GM18505 (cell line): ENCODE measurements at regions not wholly inside any gene's neighbourhood (a gene's known extent, or its start where the extent isn't known, plus 50 kb on each side); places are given as distances from the start of the nearest gene placed in this dataset.
"Not testable (repeated sequence)": the region's sequence is repeated elsewhere in the genome, so short reads cannot be mapped to it uniquely, and the experiment has no call there.

Experiments
- ATAC-seq: cut with Tn5 transposase; IDR thresholded peaks from one replicate; pipeline ENCODE4 v1.9.1; 2021; ENCODE audit not compliant: unreplicated experiment
- POLR2A ChIP-seq: IDR thresholded peaks from 4 replicates; pipeline ENCODE4 v1.6.1; 2011; ENCODE audit warnings: borderline replicate concordance; ENCODE audit not compliant: insufficient read depth, insufficient read length; ENCODE audit errors: extremely low read depth

GRCh38 chr3:48101301-48101650 is 85.1 kb upstream of the MAP4 start:
- not testable (repeated sequence) for ATAC-seq

GRCh38 chr3:48092270-48092669 is 76.1 kb upstream of the MAP4 start:
- no peak for ATAC-seq

GRCh38 chr3:48090166-48090939 is 74.1 kb upstream of the MAP4 start:
- ATAC-seq, result no peak
- no peak for TF ChIP-seq POLR2A

More at GRCh38 chr3:48092270-48092669, 76.1 kb upstream of the MAP4 start:
- TF ChIP-seq POLR2A, result no peak

- peak; percentile 90 for TF ChIP-seq POLR2A
- ATAC-seq, result peak; percentile 92
Observed at GRCh38 chr3:48088749-48089466, 72.7 kb upstream of the MAP4 start.

GRCh38 chr3:48088056-48088748 is 72.0 kb upstream of the MAP4 start:
- TF ChIP-seq POLR2A, result no peak
- ATAC-seq, result peak; percentile 27

- no peak for TF ChIP-seq POLR2A
Observed at GRCh38 chr3:48086705-48087104, 70.5 kb upstream of the MAP4 start.

GRCh38 chr3:48084929-48085328 is 68.7 kb upstream of the MAP4 start:
- no peak for TF ChIP-seq POLR2A
- ATAC-seq, result no peak

More at GRCh38 chr3:48086705-48087104, 70.5 kb upstream of the MAP4 start:
- no peak for ATAC-seq

GRCh38 chr3:48084170-48084569 is 68.0 kb upstream of the MAP4 start:
- no peak for ATAC-seq

GRCh38 chr3:48082580-48083184 is 66.5 kb upstream of the MAP4 start:
- no peak for TF ChIP-seq POLR2A
- ATAC-seq, result no peak

More at GRCh38 chr3:48084170-48084569, 68.0 kb upstream of the MAP4 start:
- TF ChIP-seq POLR2A, result no peak

GRCh38 chr3:48077815-48078214 is 61.6 kb upstream of the MAP4 start:
- no peak for TF ChIP-seq POLR2A
- no peak for ATAC-seq

- no peak for ATAC-seq
- no peak for TF ChIP-seq POLR2A
Observed at GRCh38 chr3:48070030-48070429, 53.8 kb upstream of the MAP4 start.

GRCh38 chr3:48069339-48069738 is 53.1 kb upstream of the MAP4 start:
- ATAC-seq, result no peak

GRCh38 chr3:48068886-48069285 is 52.7 kb upstream of the MAP4 start:
- no peak for ATAC-seq
- no peak for TF ChIP-seq POLR2A

More at GRCh38 chr3:48069339-48069738, 53.1 kb upstream of the MAP4 start:
- no peak for TF ChIP-seq POLR2A

- ATAC-seq, result not testable (repeated sequence)
Observed at GRCh38 chr3:48068320-48068719, 52.1 kb upstream of the MAP4 start.

- TF ChIP-seq POLR2A, result no peak
- ATAC-seq, result no peak
Observed at GRCh38 chr3:48067271-48067670, 51.1 kb upstream of the MAP4 start.
